ENCODE measurements at regions not wholly inside any gene's neighbourhood (a gene's known extent, or its start where the extent isn't known, plus 50 kb on each side); places are given as distances from the start of the nearest gene placed in this dataset.

DNA sequence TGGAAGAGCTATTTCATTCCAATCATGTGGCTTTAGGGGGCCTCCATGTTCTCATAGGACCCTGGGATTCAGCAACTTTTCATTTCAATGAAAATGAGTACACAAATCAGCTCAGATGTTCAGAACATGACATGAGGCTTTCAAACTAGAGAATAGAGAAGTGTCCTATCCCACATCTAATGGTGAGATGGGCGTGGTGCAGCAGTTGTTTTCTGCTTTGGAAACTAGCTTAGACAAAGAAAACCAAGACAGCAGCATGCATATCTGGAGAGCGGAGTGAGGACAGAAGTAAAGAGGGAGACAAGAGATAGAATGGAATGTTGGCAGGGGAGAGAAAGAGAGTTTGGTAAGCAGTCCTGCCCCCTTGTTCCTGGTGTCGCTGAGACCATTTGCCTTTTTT is 1009.1 kb upstream of the IGFBP7 start:
- ChIA-PET CTCF (ENCODE audit: low intra/inter-chr PET ratio, low total read pairs) (no interaction called here), POLR2A (no interaction called here)
- 39% methylated on average over 3 of the region's 3 CpGs for WGBS (ENCODE audit: low lambda C conversion rate)
- intact Hi-C loops (cut with micrococcal nuclease; ENCODE audit: unreplicated experiment), result no loop called here
- H3K9me3 ChIP-seq (ENCODE audit: low read length), result peaks cover 37% of the 10 kb centered on the region
- no TSS peak for BruUV-seq (replicated peaks)
- no peaks in the 10 kb centered on the region for H3K4me1 ChIP-seq (ENCODE audit: insufficient read depth, low read length)
- TF ChIP-seq HNRNPL (IDR thresholded peaks at IDR 0.05; ENCODE audit: low read depth, low read length), result no peak
- no peak for TF ChIP-seq KLF12 (CRISPR knock-in tag; IDR thresholded peaks at IDR 0.05; ENCODE audit: borderline replicate concordance)
- no peak for TF ChIP-seq FOXK1 (CRISPR knock-in tag; IDR thresholded peaks at IDR 0.05; ENCODE audit: borderline replicate concordance, low read depth)
- TF ChIP-seq, protein P1, sequence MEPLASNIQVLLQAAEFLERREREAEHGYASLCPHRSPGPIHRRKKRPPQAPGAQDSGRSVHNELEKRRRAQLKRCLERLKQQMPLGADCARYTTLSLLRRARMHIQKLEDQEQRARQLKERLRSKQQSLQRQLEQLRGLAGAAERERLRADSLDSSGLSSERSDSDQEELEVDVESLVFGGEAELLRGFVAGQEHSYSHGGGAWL (CRISPR knock-in tag; IDR thresholded peaks at IDR 0.05), result no peak
- H3K27me3 ChIP-seq (ENCODE audit: control insufficient read depth in 1 of 2, insufficient read depth in 2 of 2, low read length in 2 of 2), result no peaks in the 10 kb centered on the region
- H3K4me3 ChIP-seq (replicated peaks in 1 of 3; ENCODE audit: insufficient read depth in 1 of 3, low read depth in 2 of 3, low read length in 3 of 3), result no peak overlapping the region
- H4K20me1 ChIP-seq (ENCODE audit: insufficient read depth, low read length), result no peaks in the 10 kb centered on the region
- no peak overlapping the region for H3K4me2 ChIP-seq (ENCODE audit: low read depth, low read length)
- no peak for FAIRE-seq
- no peak overlapping the region for H2AFZ ChIP-seq (ENCODE audit: low read length)
- no peak for ATAC-seq
- no peak overlapping the region for H3K27ac ChIP-seq (ENCODE audit: extremely low read length, insufficient read depth, low read length)
- H3K9ac ChIP-seq (ENCODE audit: insufficient read depth, low read depth, low read length), result no peak overlapping the region
- H3K36me3 ChIP-seq (replicated peaks in 1 of 2; ENCODE audit: control insufficient read depth in 1 of 2, insufficient read depth in 2 of 2, low read length in 2 of 2), result no peaks in the 10 kb centered on the region
- in situ Hi-C loops (cut with HindIII; ENCODE audit: extremely low pct_ligation_motif_present, low pct_unique_long_range_greater_than_20kb), result no loop called here
- DNase-seq (ENCODE audit: low spot score), result no peak
- H3K79me2 ChIP-seq (ENCODE audit: insufficient read depth, low read length), result no peaks in the 10 kb centered on the region

DNA sequence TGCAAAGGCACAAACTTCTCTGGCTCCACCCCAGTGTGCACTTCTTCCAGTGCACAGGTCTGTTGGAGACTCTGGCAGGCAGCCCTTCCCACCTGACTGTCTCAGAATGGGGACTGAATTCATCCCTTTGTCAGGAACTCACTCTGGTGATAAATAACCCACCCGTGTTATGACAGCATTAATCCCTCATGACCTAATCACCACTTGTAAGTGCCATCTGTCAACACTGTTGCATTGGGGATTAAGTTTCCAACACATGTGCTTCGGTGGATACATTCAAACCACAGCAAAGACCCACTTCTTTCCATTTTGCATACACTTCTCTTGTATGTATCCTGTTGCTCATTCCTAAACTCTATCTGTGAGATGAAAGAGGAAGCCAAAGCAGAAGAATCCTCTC is 1002.9 kb upstream of the IGFBP7 start:
- WGBS (ENCODE audit: low lambda C conversion rate), result 0% methylated on average over 2 of the region's 2 CpGs
- ATAC-seq (no peak), DNase-seq (ENCODE audit: low spot score) (no peak), FAIRE-seq (no peak)
- ChIA-PET POLR2A (no interaction called here), CTCF (ENCODE audit: low intra/inter-chr PET ratio, low total read pairs) (no interaction called here)
- Histone ChIP-seq H3K27me3 (ENCODE audit: control insufficient read depth in 1 of 2, insufficient read depth in 2 of 2, low read length in 2 of 2) (no peaks in the 10 kb centered on the region), H3K79me2 (ENCODE audit: insufficient read depth, low read length) (no peaks in the 10 kb centered on the region), H3K4me1 (ENCODE audit: insufficient read depth, low read length) (no peaks in the 10 kb centered on the region), H4K20me1 (ENCODE audit: insufficient read depth, low read length) (no peaks in the 10 kb centered on the region), H3K9ac (ENCODE audit: insufficient read depth, low read depth, low read length) (no peak overlapping the region), H3K4me3 (replicated peaks in 1 of 3; ENCODE audit: insufficient read depth in 1 of 3, low read depth in 2 of 3, low read length in 3 of 3) (no peak overlapping the region), H3K36me3 (replicated peaks in 1 of 2; ENCODE audit: control insufficient read depth in 1 of 2, insufficient read depth in 2 of 2, low read length in 2 of 2) (no peaks in the 10 kb centered on the region), H3K27ac (ENCODE audit: extremely low read length, insufficient read depth, low read length) (no peak overlapping the region), H3K9me3 (ENCODE audit: low read length) (peaks cover 61% of the 10 kb centered on the region), H2AFZ (ENCODE audit: low read length) (no peak overlapping the region), H3K4me2 (ENCODE audit: low read depth, low read length) (no peak overlapping the region)
- TF ChIP-seq, protein P2, sequence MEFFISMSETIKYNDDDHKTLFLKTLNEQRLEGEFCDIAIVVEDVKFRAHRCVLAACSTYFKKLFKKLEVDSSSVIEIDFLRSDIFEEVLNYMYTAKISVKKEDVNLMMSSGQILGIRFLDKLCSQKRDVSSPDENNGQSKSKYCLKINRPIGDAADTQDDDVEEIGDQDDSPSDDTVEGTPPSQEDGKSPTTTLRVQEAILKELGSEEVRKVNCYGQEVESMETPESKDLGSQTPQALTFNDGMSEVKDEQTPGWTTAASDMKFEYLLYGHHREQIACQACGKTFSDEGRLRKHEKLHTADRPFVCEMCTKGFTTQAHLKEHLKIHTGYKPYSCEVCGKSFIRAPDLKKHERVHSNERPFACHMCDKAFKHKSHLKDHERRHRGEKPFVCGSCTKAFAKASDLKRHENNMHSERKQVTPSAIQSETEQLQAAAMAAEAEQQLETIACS (CRISPR knock-in tag; IDR thresholded peaks at IDR 0.05), result no peak
- intact Hi-C loops (cut with micrococcal nuclease; ENCODE audit: unreplicated experiment), result no loop called here
- BruUV-seq (replicated peaks), result no TSS peak
- in situ Hi-C loops (cut with HindIII; ENCODE audit: extremely low pct_ligation_motif_present, low pct_unique_long_range_greater_than_20kb), result no loop called here

All from HepG2 (cell line).